Activated T-helper 2 cell treated with anti-CD3 and anti-CD28 coated beads, Interferon-gamma antibody, Interleukin-2, Interleukin-4, amounts not matched to agents 10 μg/mL and 5 μg/mL and 100 μg/mL, durations not matched to agents 14 hours and 24 hours and 36 hours (primary cell): ENCODE measurements at regions not wholly inside any gene's neighbourhood (a gene's known extent, or its start where the extent isn't known, plus 50 kb on each side); places are given as distances from the start of the nearest gene placed in this dataset.

Source experiments
- DNase-seq: peaks from one replicate; pipeline ENCODE4 v3.0.0; 2021; ENCODE audit warnings: low spot score
- H3K27ac Mint-ChIP-seq: one replicate; pipeline ENCODE4 v1.8.0; 2021; ENCODE audit warnings: mixed read lengths
- H3K27me3 Mint-ChIP-seq: one replicate; pipeline ENCODE4 v1.8.0; 2021; ENCODE audit warnings: low read depth, mixed read lengths
- H3K36me3 Mint-ChIP-seq: one replicate; pipeline ENCODE4 v1.8.0; 2021; ENCODE audit warnings: low read depth, mixed read lengths
- H3K4me1 Mint-ChIP-seq: one replicate; pipeline ENCODE4 v1.8.0; 2021; ENCODE audit warnings: low read depth, mixed read lengths
- H3K4me3 Mint-ChIP-seq: one replicate; pipeline ENCODE4 v1.8.0; 2021; ENCODE audit warnings: low read depth, mild to moderate bottlenecking, moderate library complexity, mixed read lengths
- H3K9me3 Mint-ChIP-seq: one replicate; pipeline ENCODE4 v1.8.0; 2021; ENCODE audit warnings: mixed read lengths
- intact Hi-C: fragments of 100-400 bp; cut with micrococcal nuclease; formaldehyde crosslinking; loops from one replicate; pipeline ENCODE4 v1.15.1; 2023

DNA sequence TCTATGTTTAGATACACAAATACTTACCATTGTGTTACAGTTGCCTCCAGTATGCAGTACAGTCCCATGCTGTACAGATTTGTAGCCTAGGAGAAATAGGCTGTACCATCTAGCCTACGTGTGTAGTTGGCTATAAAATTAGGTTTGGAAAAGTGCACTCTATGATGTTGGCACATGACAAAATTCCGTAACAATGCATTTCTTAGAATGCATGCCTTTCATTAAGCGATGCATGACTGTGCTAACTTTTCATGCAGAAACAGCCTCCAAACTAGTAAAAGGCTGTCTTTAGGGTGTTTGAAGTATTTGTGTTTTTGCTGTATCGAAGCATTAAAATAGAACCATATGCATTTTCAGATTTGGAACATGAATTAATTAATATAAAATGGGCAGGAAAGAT is 157.9 kb downstream of the RMI1 start:
- intact Hi-C loops = no loop called here
- peaks cover 5% of the 10 kb centered on the region for H3K4me1 Mint-ChIP-seq

GRCh38 chr9:84139296-84140070 is 158.9 kb downstream of the RMI1 start:
- Mint-ChIP-seq H3K9me3 (no peaks in the 10 kb centered on the region), H3K27ac (no peak overlapping the region), H3K4me3 (no peak overlapping the region), H3K36me3 (no peaks in the 10 kb centered on the region), H3K27me3 (peaks cover 49% of the 10 kb centered on the region), H3K4me1 (peaks cover 5% of the 10 kb centered on the region)
- intact Hi-C loops = no loop called here
- no peak for DNase-seq

More for the DNA sequence above, 157.9 kb downstream of the RMI1 start:
- H3K27ac Mint-ChIP-seq = no peak overlapping the region
- no peak overlapping the region for H3K4me3 Mint-ChIP-seq
- no peaks in the 10 kb centered on the region for H3K9me3 Mint-ChIP-seq
- peaks cover 48% of the 10 kb centered on the region for H3K27me3 Mint-ChIP-seq
- no peak for DNase-seq
- H3K36me3 Mint-ChIP-seq = no peaks in the 10 kb centered on the region

DNA sequence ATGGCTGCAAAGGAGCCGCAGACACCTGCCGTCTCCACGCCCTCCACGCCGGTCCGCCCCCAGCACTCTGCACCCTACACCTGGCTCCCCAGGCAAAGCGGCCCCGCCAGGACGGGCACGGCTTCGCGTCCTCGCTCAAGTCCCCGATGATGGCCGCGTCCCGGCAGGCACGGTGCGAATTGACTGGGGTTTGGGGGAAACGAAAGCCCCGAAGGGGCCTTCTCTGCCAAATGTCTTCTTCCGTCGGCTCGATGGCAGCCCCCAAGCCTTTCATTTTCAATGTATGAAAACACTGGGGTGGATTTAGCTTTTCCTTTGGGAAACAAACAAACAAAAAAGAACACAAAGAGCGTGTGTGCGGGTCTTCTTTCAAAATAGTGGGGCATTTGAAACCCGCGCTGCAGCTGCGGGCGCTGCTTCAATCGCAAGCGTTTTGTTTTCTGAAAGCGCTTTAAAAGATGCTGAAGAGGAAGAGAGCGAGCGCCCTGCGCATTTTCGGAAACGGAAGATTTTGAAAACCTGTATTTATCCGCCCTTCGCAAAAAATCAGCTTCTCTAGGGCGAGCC is 160.0 kb downstream of the RMI1 start:
- Mint-ChIP-seq H3K27me3 (peaks cover 46% of the 10 kb centered on the region), H3K4me1 (peaks cover 5% of the 10 kb centered on the region), H3K9me3 (no peaks in the 10 kb centered on the region), H3K4me3 (peak overlapping the region; percentile 71), H3K36me3 (no peaks in the 10 kb centered on the region), H3K27ac (no peak overlapping the region)
- intact Hi-C loops = no loop called here
- no peak for DNase-seq

- peaks cover 5% of the 10 kb centered on the region for H3K4me1 Mint-ChIP-seq
- H3K27me3 Mint-ChIP-seq = peaks cover 44% of the 10 kb centered on the region
- no peak for DNase-seq
- H3K27ac Mint-ChIP-seq = no peak overlapping the region
- no peaks in the 10 kb centered on the region for H3K36me3 Mint-ChIP-seq
- H3K4me3 Mint-ChIP-seq = no peak overlapping the region
- intact Hi-C loops = no loop called here
- H3K9me3 Mint-ChIP-seq = no peaks in the 10 kb centered on the region
Measured at GRCh38 chr9:84141741-84142370, 161.3 kb downstream of the RMI1 start.

GRCh38 chr9:84145031-84145430 is 164.4 kb downstream of the RMI1 start:
- H3K4me3 Mint-ChIP-seq = no peak overlapping the region

DNA sequence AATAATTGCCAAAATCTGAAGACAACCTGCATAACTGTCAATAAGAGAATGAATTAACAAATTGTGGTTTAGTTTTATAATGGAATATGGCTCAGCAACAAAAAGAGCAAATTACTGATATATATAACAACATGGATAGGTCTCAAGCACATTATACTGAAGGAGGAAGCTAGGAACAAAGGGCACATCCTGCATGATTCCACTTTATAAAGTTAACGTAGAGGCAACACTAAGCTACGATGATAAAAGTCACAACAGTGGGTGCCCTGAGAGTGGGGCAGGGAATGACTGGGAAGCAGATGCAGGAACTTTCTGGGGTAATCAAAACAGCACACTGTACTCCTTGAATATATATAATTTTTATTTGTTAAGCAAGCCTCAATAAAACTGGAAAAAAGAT is 165.2 kb downstream of the RMI1 start:
- H3K9me3 Mint-ChIP-seq = no peaks in the 10 kb centered on the region
- H3K36me3 Mint-ChIP-seq = no peaks in the 10 kb centered on the region
- intact Hi-C loops = no loop called here
- H3K27me3 Mint-ChIP-seq = peaks cover 30% of the 10 kb centered on the region
- no peak overlapping the region for H3K27ac Mint-ChIP-seq
- H3K4me3 Mint-ChIP-seq = no peak overlapping the region
- DNase-seq = no peak
- H3K4me1 Mint-ChIP-seq = peaks cover 2% of the 10 kb centered on the region

More at GRCh38 chr9:84145031-84145430, 164.4 kb downstream of the RMI1 start:
- H3K4me1 Mint-ChIP-seq = peaks cover 5% of the 10 kb centered on the region
- no peak overlapping the region for H3K27ac Mint-ChIP-seq
- H3K9me3 Mint-ChIP-seq = no peaks in the 10 kb centered on the region
- no peaks in the 10 kb centered on the region for H3K36me3 Mint-ChIP-seq
- DNase-seq = no peak
- intact Hi-C loops = no loop called here
- peaks cover 36% of the 10 kb centered on the region for H3K27me3 Mint-ChIP-seq

DNA sequence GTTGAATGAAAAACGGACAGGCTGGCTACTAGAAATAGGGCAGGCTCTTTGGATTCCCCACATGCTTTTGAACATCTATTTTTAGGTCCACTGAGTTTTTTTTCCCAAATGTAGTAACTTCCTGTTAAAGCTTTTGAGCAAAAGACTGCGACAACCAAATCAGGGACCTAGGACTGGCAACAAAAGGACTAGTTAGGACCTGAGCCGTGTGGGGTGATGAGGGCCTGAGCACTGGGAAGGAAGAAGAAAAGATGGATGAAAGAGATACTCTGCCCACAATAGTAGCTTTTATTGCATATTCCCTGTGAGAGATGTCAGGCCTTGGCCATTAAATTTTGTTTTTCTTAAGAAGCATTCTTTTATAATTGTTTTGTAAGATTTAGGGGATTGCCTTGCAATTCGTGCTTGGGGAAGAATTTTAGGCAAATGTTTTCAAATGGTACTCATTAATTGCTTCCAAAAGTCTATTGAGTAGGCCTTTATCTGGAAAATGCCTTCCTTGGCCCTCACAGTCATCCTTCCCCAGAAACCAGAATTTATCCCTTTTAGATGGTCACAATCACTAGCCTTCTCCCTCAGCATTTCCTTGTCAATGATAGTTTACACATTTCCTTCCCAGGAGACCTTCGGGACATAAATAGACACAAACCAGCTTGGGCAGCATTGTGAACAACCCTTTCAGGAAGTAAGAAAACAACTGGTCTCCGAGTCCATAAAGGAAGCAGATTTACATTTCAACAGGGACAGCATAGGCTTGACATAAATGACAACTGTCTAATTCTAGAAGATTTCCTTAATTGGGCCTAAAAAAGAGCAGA is 166.5 kb downstream of the RMI1 start:
- H3K27me3 Mint-ChIP-seq = peaks cover 19% of the 10 kb centered on the region
- no peaks in the 10 kb centered on the region for H3K9me3 Mint-ChIP-seq
- no peak for DNase-seq
- H3K27ac Mint-ChIP-seq = no peak overlapping the region
- intact Hi-C loops = no loop called here
- H3K36me3 Mint-ChIP-seq = no peaks in the 10 kb centered on the region
- H3K4me3 Mint-ChIP-seq = no peak overlapping the region
- no peaks in the 10 kb centered on the region for H3K4me1 Mint-ChIP-seq

GRCh38 chr9:84151236-84151635 is 170.6 kb downstream of the RMI1 start:
- Mint-ChIP-seq H3K4me1 (no peaks in the 10 kb centered on the region), H3K27ac (no peak overlapping the region), H3K4me3 (no peak overlapping the region), H3K9me3 (no peaks in the 10 kb centered on the region), H3K36me3 (no peaks in the 10 kb centered on the region), H3K27me3 (peaks cover 13% of the 10 kb centered on the region)
- intact Hi-C loops = no loop called here
- no peak for DNase-seq

DNA sequence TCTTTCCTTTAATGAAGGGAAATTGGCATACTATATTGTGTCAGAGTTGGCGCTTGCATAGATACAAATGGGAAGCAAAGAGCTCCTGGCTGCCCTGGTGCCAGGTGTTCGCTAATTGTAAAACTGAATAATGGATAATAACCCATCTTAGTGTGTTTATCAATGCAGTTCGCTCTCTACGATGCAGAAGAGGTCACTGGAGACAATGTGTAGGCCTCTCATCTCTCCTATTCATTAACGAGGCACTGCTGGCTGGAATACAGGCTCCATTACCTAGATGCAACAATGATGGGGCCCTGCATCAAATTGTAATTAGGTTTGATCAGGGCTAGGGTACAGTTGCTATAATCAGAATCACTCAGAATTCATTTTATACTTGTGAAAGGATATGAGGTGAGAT is 171.0 kb downstream of the RMI1 start:
- H3K9me3 Mint-ChIP-seq = no peaks in the 10 kb centered on the region
- no peak overlapping the region for H3K27ac Mint-ChIP-seq
- H3K4me3 Mint-ChIP-seq = no peak overlapping the region
- H3K36me3 Mint-ChIP-seq = no peaks in the 10 kb centered on the region
- peaks cover 13% of the 10 kb centered on the region for H3K27me3 Mint-ChIP-seq
- no peak for DNase-seq
- no peaks in the 10 kb centered on the region for H3K4me1 Mint-ChIP-seq
- intact Hi-C loops = no loop called here

DNA sequence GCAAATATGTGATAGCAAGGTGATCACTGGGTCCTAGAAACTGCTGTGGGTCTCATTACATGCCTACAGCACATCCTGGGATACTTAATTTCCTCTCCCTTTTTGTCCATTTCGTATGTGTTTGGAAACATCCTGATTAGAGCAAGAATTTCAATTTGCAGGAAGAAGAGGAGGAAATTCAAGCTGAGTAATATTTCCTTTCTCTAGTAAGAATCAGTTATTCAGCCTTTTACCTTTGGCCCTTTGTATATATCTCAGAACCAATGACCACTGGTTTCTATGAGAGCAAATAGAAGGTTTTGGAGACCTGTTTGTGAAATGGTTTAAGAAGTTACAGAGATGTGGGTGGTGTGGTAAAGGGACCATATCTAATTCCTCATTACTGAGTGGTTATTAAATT is 171.6 kb downstream of the RMI1 start:
- Mint-ChIP-seq H3K36me3 (no peaks in the 10 kb centered on the region), H3K4me1 (no peaks in the 10 kb centered on the region), H3K27ac (no peak overlapping the region), H3K9me3 (no peaks in the 10 kb centered on the region), H3K4me3 (no peak overlapping the region), H3K27me3 (peaks cover 11% of the 10 kb centered on the region)
- intact Hi-C loops = no loop called here
- no peak for DNase-seq

GRCh38 chr9:84153885-84154284 is 173.3 kb downstream of the RMI1 start:
- intact Hi-C loops = no loop called here
- Mint-ChIP-seq H3K4me1 (no peaks in the 10 kb centered on the region), H3K4me3 (no peak overlapping the region), H3K9me3 (no peaks in the 10 kb centered on the region), H3K27ac (no peak overlapping the region), H3K36me3 (no peaks in the 10 kb centered on the region), H3K27me3 (peaks cover 16% of the 10 kb centered on the region)
- no peak for DNase-seq

DNA sequence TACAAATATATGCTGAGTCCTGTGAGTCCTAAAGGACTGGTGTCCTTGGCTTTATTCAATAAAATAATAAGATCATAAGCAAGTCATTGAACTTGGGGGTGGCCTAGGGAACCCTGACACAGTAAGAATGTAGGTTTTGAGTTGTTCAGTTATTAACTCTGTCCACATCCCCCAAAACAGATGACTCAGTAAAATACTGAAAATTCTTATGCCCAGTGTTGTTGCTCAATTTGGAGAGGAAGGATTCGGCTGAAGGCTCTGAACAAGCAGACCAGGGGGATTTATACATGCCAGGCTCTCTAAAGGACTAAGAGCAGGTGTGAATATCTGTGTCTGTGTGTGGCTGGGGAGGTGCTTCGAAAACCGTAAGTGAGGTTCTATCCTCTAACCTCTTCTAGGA is 173.7 kb downstream of the RMI1 start:
- Mint-ChIP-seq H3K4me1 (no peaks in the 10 kb centered on the region), H3K9me3 (no peaks in the 10 kb centered on the region), H3K27ac (no peak overlapping the region), H3K4me3 (no peak overlapping the region), H3K27me3 (peaks cover 20% of the 10 kb centered on the region), H3K36me3 (no peaks in the 10 kb centered on the region)
- no peak for DNase-seq
- intact Hi-C loops = no loop called here
